Mucosa of gallbladder (tissue), 1 donor: ENCODE measurements at regions not wholly inside any gene's neighbourhood (a gene's known extent, or its start where the extent isn't known, plus 50 kb on each side); places are given as distances from the start of the nearest gene placed in this dataset.
"Not testable (repeated sequence)": the region's sequence is repeated elsewhere in the genome, so short reads cannot be mapped to it uniquely, and the experiment has no call there.

Experiments
- DNase-seq: peaks from one replicate; pipeline ENCODE4 v3.0.0-alpha.2; 2020; ENCODE audit warnings: low spot score
- donor health status: DM: no; HTN: no; CAD: no.

GRCh38 chr11:95435628-95436353, 204.8 kb upstream of the SESN3 start:
- DNase-seq = no peak

GRCh38 chr11:95435192-95435591, 204.2 kb upstream of the SESN3 start:
- DNase-seq = no peak

GRCh38 chr11:95434489-95435057, 203.6 kb upstream of the SESN3 start:
- DNase-seq = no peak

- DNase-seq = no peak
These were observed 203.0 kb upstream of the SESN3 start for GRCh38 chr11:95434009-95434408.

- no peak for DNase-seq
These were observed 201.9 kb upstream of the SESN3 start for GRCh38 chr11:95432714-95433503.

GRCh38 chr11:95429376-95429907, 198.4 kb upstream of the SESN3 start:
- no peak for DNase-seq

- no peak for DNase-seq
These were observed 195.9 kb upstream of the SESN3 start for GRCh38 chr11:95426823-95427462.

- DNase-seq = no peak
These were observed 188.9 kb upstream of the SESN3 start for GRCh38 chr11:95419915-95420314.

- no peak for DNase-seq
These were observed 187.9 kb upstream of the SESN3 start for GRCh38 chr11:95418916-95419315.

- no peak for DNase-seq
These were observed 186.8 kb upstream of the SESN3 start for GRCh38 chr11:95417832-95418231.

GRCh38 chr11:95415837-95416304, 184.9 kb upstream of the SESN3 start:
- DNase-seq = no peak

GRCh38 chr11:95414217-95414616, 183.2 kb upstream of the SESN3 start:
- DNase-seq = no peak

- DNase-seq = no peak
These were observed 182.8 kb upstream of the SESN3 start for GRCh38 chr11:95413761-95414160.

GRCh38 chr11:95413021-95413420, 182.0 kb upstream of the SESN3 start:
- DNase-seq = no peak

GRCh38 chr11:95412074-95412473, 181.1 kb upstream of the SESN3 start:
- no peak for DNase-seq

GRCh38 chr11:95410707-95411106, 179.7 kb upstream of the SESN3 start:
- not testable (repeated sequence) for DNase-seq

GRCh38 chr11:95406271-95406670, 175.3 kb upstream of the SESN3 start:
- no peak for DNase-seq

GRCh38 chr11:95404370-95404769, 173.4 kb upstream of the SESN3 start:
- DNase-seq = no peak

- no peak for DNase-seq
These were observed 167.6 kb upstream of the SESN3 start for GRCh38 chr11:95398437-95399112.

GRCh38 chr11:95392644-95393043, 161.6 kb upstream of the SESN3 start:
- DNase-seq = no peak

GRCh38 chr11:95389427-95389826, 158.4 kb upstream of the SESN3 start:
- no peak for DNase-seq
